Neural progenitor cell (in vitro differentiated cells): ENCODE measurements at regions not wholly inside any gene's neighbourhood (a gene's known extent, or its start where the extent isn't known, plus 50 kb on each side); places are given as distances from the start of the nearest gene placed in this dataset.

Experiments
- DNase-seq: peaks from one replicate; pipeline ENCODE4 v3.0.0-alpha.2; 2016; ENCODE audit warnings: low spot score
- H2AFZ ChIP-seq: fragments of 200-600 bp; sonication (generic); replicated peaks from 2 replicates; pipeline ENCODE4 v1.6.1; 2016; ENCODE audit warnings: antibody characterized with exemption
- H3F3A ChIP-seq: fragments of 200-600 bp; sonication (generic); 2 replicates; pipeline ENCODE4 v1.6.1; 2016; ENCODE audit warnings: antibody characterized with exemption, low read depth
- H3K27ac ChIP-seq: fragments of 200-600 bp; sonication (generic); 2 replicates; pipeline ENCODE4 v1.5.1; 2016; ENCODE audit warnings: mild to moderate bottlenecking
- H3K27me3 ChIP-seq: fragments of 200-600 bp; sonication (generic); 2 replicates; pipeline ENCODE4 v1.6.1; 2016; ENCODE audit warnings: mild to moderate bottlenecking, moderate library complexity
- H3K36me3 ChIP-seq: fragments of 200-600 bp; sonication (generic); 2 replicates; pipeline ENCODE4 v1.5.1; 2016
- H3K4me1 ChIP-seq: fragments of 200-600 bp; sonication (generic); 2 replicates; pipeline ENCODE4 v1.6.1; 2016; ENCODE audit warnings: mixed run types
- H3K4me2 ChIP-seq: fragments of 200-600 bp; sonication (generic); 2 replicates; pipeline ENCODE4 v1.6.1; 2016
- H3K4me3 ChIP-seq: fragments of 200-600 bp; sonication (generic); 2 replicates; pipeline ENCODE4 v1.5.1; 2016
- H3K79me2 ChIP-seq: fragments of 200-600 bp; sonication (generic); 2 replicates; pipeline ENCODE4 v1.6.1; 2016; ENCODE audit warnings: low read depth
- H3K9ac ChIP-seq: fragments of 200-600 bp; sonication (generic); 2 replicates; pipeline ENCODE4 v1.6.1; 2016
- H3K9me3 ChIP-seq: fragments of 200-600 bp; sonication (generic); 2 replicates; pipeline ENCODE4 v1.5.1; 2016; ENCODE audit warnings: low read depth
- H4K20me1 ChIP-seq: fragments of 200-600 bp; sonication (generic); 2 replicates; pipeline ENCODE4 v1.6.1; 2016; ENCODE audit warnings: low read depth
- H3K27ac Mint-ChIP-seq: 3 replicates; pipeline ENCODE4 v1.8.0; 2021; ENCODE audit warnings: mixed read lengths
- H3K27me3 Mint-ChIP-seq: 2 replicates; pipeline ENCODE4 v1.8.0; 2022; ENCODE audit warnings: low read depth, mild to moderate bottlenecking, inconsistent platforms, moderate library complexity, mixed read lengths; ENCODE audit not compliant: insufficient read depth
- H3K36me3 Mint-ChIP-seq: 3 replicates; pipeline ENCODE4 v1.8.0; 2021; ENCODE audit warnings: mixed read lengths
- H3K4me1 Mint-ChIP-seq: 3 replicates; pipeline ENCODE4 v1.8.0; 2021; ENCODE audit warnings: mixed read lengths
- H3K4me3 Mint-ChIP-seq: 3 replicates; pipeline ENCODE4 v1.8.0; 2021; ENCODE audit warnings: mild to moderate bottlenecking, moderate library complexity, mixed read lengths
- H3K9me3 Mint-ChIP-seq: 3 replicates; pipeline ENCODE4 v1.8.0; 2020; ENCODE audit warnings: mixed read lengths
- EZH2 ChIP-seq: fragments of 200-600 bp; sonication (generic); IDR thresholded peaks from 2 replicates; pipeline ENCODE4 v1.6.1; 2017; ENCODE audit warnings: antibody characterized with exemption, mild to moderate bottlenecking, moderate library complexity
- EZH2phosphoT487 ChIP-seq: fragments of 200-600 bp; sonication (generic); IDR thresholded peaks from 2 replicates; pipeline ENCODE4 v1.6.1; 2017; ENCODE audit warnings: antibody characterized with exemption
- TF ChIP-seq, protein P1 (sequence below): fragments of 200-600 bp; sonication (generic); IDR thresholded peaks from 2 replicates; pipeline ENCODE4 v1.5.1; 2017; ENCODE audit warnings: antibody characterized with exemption, mild to moderate bottlenecking

DNA sequence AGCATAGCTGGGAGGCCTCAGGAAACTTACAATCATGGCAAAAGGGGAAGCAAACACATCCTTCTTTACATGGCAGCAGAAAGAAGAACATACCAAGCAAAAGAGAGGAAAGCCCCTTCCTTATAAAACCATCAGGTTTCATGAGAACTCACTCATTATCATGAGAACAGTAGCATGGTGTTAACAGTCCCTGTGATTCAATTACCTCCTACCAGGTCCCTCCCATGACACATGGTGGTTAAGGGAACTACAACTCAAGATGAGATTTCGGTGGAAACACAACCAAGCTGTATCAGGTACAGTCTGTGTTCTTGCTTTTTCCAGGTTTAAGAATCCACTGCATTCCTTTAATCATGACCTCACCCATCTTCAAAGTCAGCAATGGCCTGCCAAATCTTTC, 514.2 kb downstream of the KCTD16 start:
- Histone ChIP-seq H3K27ac (no peak overlapping the region), H4K20me1 (no peaks in the 10 kb centered on the region), H3K27me3 (no peaks in the 10 kb centered on the region), H3K79me2 (no peaks in the 10 kb centered on the region), H3K36me3 (peaks cover 11% of the 10 kb centered on the region), H2AFZ (no peak overlapping the region), H3K4me2 (no peak overlapping the region), H3K9me3 (no peaks in the 10 kb centered on the region), H3K4me1 (peaks cover 6% of the 10 kb centered on the region), H3K4me3 (no peak overlapping the region), H3F3A (no peaks in the 10 kb centered on the region), H3K9ac (no peak overlapping the region)
- H3K27ac Mint-ChIP-seq: no peak overlapping the region
- no peaks in the 10 kb centered on the region for H3K36me3 Mint-ChIP-seq
- TF ChIP-seq EZH2: no peak
- TF ChIP-seq, protein P1, sequence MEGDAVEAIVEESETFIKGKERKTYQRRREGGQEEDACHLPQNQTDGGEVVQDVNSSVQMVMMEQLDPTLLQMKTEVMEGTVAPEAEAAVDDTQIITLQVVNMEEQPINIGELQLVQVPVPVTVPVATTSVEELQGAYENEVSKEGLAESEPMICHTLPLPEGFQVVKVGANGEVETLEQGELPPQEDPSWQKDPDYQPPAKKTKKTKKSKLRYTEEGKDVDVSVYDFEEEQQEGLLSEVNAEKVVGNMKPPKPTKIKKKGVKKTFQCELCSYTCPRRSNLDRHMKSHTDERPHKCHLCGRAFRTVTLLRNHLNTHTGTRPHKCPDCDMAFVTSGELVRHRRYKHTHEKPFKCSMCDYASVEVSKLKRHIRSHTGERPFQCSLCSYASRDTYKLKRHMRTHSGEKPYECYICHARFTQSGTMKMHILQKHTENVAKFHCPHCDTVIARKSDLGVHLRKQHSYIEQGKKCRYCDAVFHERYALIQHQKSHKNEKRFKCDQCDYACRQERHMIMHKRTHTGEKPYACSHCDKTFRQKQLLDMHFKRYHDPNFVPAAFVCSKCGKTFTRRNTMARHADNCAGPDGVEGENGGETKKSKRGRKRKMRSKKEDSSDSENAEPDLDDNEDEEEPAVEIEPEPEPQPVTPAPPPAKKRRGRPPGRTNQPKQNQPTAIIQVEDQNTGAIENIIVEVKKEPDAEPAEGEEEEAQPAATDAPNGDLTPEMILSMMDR: no peak
- TF ChIP-seq EZH2phosphoT487: no peak
- DNase-seq: no peak
- H3K9me3 Mint-ChIP-seq: peaks cover 7% of the 10 kb centered on the region
- no peaks in the 10 kb centered on the region for H3K4me1 Mint-ChIP-seq
- no peaks in the 10 kb centered on the region for H3K27me3 Mint-ChIP-seq
- no peak overlapping the region for H3K4me3 Mint-ChIP-seq

GRCh38 chr5:144680711-144681110, 510.0 kb downstream of the KCTD16 start:
- no peaks in the 10 kb centered on the region for H3F3A ChIP-seq
- no peaks in the 10 kb centered on the region for H3K9me3 Mint-ChIP-seq
- H4K20me1 ChIP-seq: no peaks in the 10 kb centered on the region
- H3K4me3 Mint-ChIP-seq: no peak overlapping the region
- H3K4me1 ChIP-seq: peaks cover 6% of the 10 kb centered on the region
- no peaks in the 10 kb centered on the region for H3K79me2 ChIP-seq
- H3K27me3 ChIP-seq: no peaks in the 10 kb centered on the region
- no peaks in the 10 kb centered on the region for H3K36me3 ChIP-seq
- H3K9me3 ChIP-seq: no peaks in the 10 kb centered on the region
- H3K27me3 Mint-ChIP-seq: no peaks in the 10 kb centered on the region
- no peak for DNase-seq
- no peaks in the 10 kb centered on the region for H3K36me3 Mint-ChIP-seq
- no peak overlapping the region for H3K4me3 ChIP-seq
- no peak overlapping the region for H3K27ac ChIP-seq
- no peak overlapping the region for H2AFZ ChIP-seq
- H3K27ac Mint-ChIP-seq: no peak overlapping the region
- no peak overlapping the region for H3K4me2 ChIP-seq
- TF ChIP-seq, protein P1: no peak
- TF ChIP-seq EZH2phosphoT487 (no peak), EZH2 (no peak)
- no peaks in the 10 kb centered on the region for H3K4me1 Mint-ChIP-seq
- H3K9ac ChIP-seq: no peak overlapping the region

GRCh38 chr5:144671066-144671465, 500.4 kb downstream of the KCTD16 start:
- H3K9ac ChIP-seq: no peak overlapping the region
- Mint-ChIP-seq H3K4me1 (peaks cover 6% of the 10 kb centered on the region), H3K4me3 (no peak overlapping the region), H3K9me3 (no peaks in the 10 kb centered on the region), H3K27me3 (no peaks in the 10 kb centered on the region), H3K36me3 (no peaks in the 10 kb centered on the region), H3K27ac (no peak overlapping the region)
- H3K27me3 ChIP-seq: no peaks in the 10 kb centered on the region
- H3K79me2 ChIP-seq: no peaks in the 10 kb centered on the region
- no peaks in the 10 kb centered on the region for H3K9me3 ChIP-seq
- H3K36me3 ChIP-seq: no peaks in the 10 kb centered on the region
- no peaks in the 10 kb centered on the region for H3F3A ChIP-seq
- no peak overlapping the region for H3K27ac ChIP-seq
- H3K4me1 ChIP-seq: no peaks in the 10 kb centered on the region
- no peak overlapping the region for H2AFZ ChIP-seq
- no peak for DNase-seq
- H4K20me1 ChIP-seq: no peaks in the 10 kb centered on the region
- TF ChIP-seq EZH2phosphoT487 (no peak), EZH2 (no peak)
- TF ChIP-seq, protein P1: no peak
- no peak overlapping the region for H3K4me3 ChIP-seq
- H3K4me2 ChIP-seq: no peak overlapping the region
